ENCODE measurements at regions not wholly inside any gene's neighbourhood (a gene's known extent, or its start where the extent isn't known, plus 50 kb on each side); places are given as distances from the start of the nearest gene placed in this dataset.

DNA sequence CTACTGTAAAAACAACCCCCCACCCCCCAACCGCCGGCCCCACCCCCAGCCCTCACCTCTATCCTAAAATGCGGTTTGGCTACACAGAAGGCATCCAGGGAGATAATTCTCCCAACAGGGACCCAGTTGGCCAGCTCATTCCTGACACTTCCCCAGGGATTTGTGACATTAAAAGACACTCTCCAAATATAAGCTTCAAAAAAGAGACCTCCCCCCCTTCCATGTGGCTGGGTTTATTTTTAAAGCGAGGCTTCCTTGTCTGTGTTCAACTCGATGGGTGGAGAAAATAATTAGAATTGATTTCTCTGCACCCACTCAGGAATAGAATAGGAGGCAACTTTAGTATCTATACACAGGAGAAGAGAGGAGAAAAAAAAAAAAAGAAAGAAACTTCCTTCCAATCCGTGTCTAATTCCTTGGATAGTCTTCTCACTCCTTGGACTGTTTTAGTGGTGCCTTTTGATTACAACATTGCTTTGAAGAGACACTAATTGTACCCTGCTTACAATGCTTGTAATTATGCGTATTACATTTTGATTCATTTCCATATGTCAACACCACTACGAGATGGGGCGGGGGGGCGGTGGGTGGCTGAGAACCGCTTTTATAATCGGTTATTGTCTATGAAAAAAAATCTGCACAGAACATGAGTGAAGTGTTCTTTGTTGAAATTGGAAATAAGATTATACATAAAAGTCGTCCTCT, 500.4 kb downstream of the MIAT start:
- no peak for DNase-seq (ENCODE audit: low read depth in 2 of 3, low spot score in 1 of 3)

DNA sequence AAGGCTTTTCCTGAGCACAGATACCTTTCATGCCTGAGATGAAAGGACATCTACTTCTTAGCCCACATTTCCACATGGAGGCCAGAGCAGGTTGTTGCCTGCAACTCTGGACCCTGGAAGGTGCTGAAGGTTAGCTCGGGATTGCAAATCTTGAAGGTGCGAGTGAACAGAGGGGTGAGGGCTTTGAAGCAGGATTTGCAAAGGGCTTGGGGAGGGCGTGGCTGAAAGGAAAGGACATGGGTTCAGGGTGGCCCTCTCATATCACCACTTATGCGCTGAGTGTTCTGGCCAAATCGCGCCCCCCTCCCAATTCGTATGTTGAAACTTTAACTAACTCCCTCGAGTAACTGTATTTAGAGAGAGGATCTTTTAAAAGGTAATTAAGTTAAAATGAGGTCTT, 501.6 kb downstream of the MIAT start:
- DNase-seq (ENCODE audit: low read depth in 2 of 3, low spot score in 1 of 3) = no peak

DNA sequence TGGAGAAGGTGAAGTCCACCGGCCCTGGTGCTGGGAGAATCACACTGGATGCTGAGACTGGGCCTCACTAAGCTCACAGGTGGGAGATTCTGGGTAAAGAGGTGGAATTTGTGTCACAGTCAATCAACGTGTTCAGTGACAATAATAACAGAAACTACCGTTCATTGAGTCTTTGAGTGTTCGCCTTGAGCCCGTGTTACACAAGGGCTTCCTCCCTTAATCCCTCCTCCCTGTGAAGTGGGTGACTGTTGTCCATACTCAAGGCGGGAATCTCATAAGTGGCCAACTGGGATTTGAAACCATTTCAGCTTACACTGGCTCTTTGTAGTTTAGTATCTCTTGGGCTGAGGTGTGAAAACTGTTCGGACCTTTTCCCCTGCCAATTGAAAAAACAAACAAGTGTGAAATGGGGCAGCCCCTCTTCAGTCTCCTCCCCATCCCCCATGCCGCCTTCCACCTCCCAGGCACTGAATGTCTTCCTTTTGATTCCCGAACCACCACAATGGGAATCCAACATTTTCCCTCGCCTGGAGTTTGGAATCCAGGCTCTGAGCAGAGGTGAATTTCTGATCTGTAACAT, 502.4 kb downstream of the MIAT start:
- DNase-seq (ENCODE audit: low read depth in 2 of 3, low spot score in 1 of 3) = no peak

DNA sequence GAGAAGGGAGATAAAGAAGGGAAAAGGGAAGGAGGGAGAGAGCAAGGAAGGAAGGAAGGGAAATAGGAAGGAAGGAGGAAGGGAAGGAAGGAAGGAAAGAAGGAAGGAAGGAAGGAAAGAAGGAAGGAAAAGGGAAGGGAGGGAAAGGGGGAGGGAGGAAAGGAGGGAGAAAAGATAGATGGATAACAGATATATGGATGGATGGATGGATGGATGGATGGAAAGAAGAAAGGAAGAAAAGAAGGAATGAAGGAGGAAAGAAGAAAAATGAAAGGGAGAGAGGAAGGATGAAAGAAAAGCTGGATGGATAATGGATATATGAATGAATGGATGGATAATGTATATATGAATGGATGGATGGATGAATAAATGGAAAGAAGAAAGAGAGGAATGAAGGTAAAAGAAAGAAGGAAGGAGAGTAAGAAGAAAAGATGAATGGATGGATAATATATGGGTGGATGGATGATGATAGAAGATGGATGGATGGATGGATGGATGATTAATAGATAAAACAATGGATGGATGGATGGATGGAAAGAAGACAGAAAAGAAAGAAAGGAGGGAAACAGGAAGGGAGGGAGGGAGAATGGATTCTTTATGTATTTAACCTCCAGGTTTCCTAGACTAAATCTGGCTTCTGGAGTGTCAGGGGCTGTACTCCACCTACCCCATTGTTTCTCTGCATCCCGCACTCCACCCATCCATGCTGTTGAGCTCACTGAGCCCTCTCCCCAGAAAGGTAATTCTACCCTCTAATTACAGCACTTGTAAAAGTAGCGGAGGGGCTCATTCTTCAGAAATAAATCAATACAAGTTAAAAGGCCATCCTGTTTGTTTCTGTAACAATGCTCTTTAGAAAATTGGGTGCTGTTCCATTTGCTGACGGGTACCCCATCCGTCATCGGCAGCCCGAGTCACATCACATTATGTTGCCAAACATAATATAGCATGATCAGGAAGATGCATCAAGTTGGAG, 506.1 kb downstream of the MIAT start:
- DNase-seq (ENCODE audit: low read depth in 2 of 3, low spot score in 1 of 3) = no peak

DNA sequence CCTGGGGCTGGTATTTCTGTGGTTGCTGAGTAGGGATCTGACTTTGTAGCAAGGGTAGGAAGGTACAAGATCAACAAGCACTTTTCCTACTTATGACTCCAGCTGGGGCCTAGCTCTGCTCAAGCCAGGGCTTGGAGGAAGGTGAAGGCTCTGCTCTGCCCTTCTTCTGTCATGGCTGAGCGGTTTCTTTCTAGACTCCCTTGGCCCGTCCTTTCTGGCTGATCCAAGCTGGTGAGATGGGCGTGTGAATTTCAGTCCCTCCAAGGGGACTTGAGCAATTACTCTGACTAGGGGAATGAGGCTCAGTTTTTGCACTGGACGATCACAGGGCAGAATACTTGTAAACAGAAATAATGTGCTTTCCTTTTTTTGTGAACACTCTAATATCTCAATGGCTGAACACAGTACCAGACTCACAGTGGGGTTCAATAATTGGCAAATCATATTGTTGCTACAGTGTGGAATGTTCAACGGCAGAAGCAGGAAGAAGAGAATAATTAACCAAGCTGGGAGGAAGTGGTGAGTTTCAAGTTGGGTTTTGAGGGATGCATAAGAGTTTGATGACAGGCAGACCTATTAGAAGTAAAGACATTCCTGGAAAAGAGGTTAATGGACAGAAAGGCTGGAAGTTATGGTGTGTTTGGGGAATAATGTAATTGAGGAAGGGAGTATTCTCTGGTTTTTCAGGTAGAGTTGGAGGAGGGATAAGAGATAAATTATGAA, 507.6 kb downstream of the MIAT start:
- DNase-seq (ENCODE audit: low read depth in 2 of 3, low spot score in 1 of 3) = no peak

DNA sequence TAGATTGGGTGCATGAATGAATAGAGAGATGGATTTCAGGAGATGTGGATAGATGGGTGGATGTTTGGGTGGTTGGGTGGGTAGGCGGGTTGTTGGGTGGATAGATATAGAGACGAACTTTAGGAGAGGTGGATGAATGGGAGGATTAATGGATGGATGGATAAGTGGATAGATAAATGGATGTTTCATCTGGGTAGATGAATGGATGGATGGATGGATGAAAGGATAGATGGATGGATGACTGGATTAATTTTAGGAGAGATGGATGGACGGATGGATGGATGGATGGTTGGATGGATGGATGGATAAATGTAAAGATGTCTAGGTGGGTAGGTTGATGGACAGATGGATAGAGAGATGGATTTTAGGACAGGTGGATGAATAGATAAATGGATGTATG, 511.3 kb downstream of the MIAT start:
- DNase-seq (ENCODE audit: low read depth in 2 of 3, low spot score in 1 of 3) = no peak

DNA sequence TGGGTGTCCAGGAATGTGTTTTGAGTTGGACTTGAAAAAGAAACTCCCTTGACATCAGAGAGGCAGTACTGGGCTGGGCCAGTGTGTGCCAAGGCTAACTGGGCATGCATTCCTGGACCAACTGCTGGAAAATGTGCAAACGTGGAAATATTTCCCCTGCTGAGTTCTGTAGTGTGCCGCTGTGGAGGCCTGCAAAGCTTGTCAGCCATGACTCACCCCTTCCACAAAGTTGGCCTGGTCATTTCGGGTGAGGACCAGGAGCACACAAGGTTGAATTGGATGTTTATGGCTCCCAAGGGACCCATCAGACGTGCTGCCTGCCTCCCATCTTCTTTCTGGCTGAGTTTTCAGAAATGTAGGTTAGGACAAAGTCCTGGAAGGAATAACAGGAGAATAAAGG, 513.1 kb downstream of the MIAT start:
- no peak for DNase-seq (ENCODE audit: low read depth in 2 of 3, low spot score in 1 of 3)

DNA sequence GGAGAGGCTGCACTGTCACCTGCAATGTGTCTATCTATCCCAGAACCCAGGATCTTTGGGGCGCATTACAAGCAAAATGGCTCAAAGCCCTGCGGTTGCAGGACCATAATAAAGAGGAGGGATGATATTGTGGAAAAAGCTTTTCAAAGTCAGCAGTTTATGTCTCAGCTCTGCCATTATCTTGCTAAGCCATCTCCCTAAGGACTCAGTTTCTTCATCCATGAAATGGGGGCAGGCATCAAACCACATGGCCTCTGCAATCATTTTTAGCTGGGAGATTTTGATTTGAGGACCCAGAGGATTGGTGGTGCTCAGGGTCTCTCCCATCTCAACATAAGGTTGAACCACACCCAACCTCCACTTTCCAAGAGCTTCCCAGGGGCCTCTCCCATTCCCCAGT, 513.8 kb downstream of the MIAT start:
- DNase-seq (ENCODE audit: low read depth in 2 of 3, low spot score in 1 of 3) = no peak

DNA sequence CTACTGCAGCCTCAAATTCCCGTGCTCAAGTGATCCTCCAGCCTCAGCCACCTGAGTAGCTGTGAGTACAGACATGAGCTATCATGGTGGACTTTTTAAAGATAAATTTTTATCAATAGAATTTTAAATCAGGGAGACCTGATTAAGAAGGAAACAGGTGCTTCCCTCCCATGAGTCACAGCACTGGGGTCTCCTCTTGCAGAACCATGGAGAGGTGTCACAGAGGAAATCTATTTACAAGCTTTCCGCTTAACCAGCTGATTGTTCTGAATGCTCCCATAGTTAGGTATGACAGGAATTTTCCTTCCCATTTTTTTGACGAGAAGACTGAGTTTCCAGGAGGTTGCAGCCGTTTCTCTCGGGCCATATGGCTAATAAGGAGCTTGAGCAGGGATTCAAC, 516.1 kb downstream of the MIAT start:
- DNase-seq (ENCODE audit: low read depth in 2 of 3, low spot score in 1 of 3) = no peak

DNA sequence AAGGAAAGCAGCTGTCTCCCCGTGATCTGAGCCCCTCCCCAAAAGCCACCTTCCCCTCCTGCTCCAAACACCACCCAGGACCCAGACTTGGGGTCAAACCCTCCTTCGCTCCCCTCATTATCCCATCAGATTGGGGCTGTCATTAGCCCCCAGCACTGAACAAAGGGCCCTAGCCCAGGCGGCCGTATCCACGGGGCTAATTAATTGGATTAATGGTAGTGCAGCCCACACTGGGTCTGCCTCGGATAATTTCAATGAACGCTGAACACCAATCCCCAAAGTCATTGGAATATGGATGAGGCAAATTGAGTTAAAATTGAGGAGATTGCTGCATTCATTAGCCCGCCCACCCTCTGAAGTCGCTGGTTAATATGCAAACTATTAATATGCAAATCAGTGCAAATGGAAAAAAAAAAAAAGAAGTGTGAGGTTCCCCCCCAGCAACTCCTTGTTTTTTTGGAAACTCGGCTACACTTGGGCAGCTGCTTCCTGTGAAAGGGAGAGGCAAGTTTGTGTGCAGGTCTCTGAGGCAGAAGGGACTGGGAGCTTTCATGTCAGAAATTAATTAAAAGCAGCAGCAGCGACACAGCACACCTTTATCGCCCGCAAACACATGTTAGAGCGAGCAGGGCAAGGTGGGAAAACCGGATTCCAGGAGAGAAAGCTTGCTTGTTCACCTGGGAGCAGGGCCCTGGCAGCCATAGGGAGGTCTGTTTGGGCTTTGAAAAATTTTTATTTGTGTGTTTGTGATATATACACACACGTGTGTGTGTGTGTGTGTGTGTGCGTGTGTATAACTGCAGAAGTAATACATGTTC, 517.8 kb downstream of the MIAT start:
- no peak for DNase-seq (ENCODE audit: low read depth in 2 of 3, low spot score in 1 of 3)

DNA sequence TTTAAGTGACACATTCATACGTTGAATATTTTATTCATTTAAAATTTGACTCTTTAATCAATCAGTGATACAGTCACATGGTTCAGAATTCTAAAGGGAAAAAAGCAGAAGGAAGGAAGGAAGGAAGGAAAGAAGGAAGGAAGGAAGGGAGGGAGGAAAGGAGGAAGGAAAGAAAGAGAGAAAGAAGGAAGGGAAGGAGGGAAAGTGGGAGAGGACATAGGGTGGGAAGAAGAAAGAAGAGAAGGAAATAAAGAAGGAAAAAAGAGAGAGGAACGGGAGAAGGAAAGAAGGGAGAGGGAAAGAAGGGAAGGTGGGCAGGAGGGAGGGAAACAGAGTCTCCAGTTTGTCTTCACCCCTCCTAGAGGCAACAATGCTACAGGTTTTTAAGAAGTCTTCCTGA, 518.6 kb downstream of the MIAT start:
- DNase-seq (ENCODE audit: low read depth in 2 of 3, low spot score in 1 of 3) = no peak

DNA sequence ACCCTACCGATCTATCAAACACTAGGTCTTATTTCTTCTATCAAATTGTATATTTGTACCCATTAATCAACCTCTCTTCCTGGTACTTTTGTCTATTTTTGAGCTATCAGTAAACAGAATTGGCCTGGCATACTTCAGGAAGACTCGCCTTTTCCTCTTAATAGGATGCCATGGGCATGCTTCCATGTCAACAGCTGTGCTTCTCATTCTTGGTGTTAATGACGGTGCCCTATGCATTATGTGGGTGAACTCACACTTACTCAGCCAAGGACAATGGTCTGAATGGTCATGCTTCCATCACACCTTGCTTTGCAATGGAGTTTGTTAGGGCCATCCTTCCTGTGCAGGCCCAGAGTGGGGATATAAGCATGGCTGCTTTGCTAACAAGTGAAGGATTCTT, 521.8 kb downstream of the MIAT start:
- DNase-seq (ENCODE audit: low read depth in 2 of 3, low spot score in 1 of 3) = no peak

DNA sequence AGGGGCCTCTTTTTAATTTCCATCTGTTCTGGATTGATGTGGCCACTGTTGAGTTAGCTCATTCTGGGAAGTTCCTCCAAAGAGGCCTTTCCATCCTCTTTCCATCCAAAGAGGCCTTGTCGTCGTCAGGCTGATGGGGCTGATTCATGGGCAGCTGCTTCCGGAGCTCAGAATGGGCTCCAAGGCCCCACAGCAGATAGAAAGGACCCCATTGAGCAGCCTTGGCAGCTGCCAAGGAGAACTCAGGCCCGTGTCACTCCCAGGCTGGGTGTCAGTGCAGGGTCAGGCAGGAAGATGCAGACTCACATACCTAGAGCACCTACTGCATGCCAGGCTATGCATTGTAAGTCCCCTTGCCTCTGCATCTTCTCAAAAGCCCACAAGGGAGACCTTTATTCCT, 524.1 kb downstream of the MIAT start:
- no peak for DNase-seq (ENCODE audit: low read depth in 2 of 3, low spot score in 1 of 3)

DNA sequence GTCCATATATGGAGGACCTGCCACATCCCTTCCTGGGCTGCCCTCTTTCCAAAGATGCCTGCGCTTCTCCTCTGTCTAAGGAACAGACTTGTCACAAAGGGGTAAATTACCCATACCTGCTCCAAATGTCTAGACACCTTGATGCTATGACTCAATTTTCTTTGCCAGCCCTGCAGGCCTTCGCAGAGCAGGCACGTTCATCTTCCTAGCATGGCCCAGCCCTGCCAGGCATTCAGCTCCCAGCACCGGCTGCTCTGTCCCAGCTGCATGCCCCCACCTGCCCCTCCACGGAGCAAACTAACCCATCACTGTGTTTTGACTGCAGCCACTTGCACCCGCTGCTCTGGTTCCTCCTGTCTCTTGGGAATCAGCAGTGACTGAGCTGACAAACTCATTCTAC, 526.1 kb downstream of the MIAT start:
- DNase-seq (ENCODE audit: low read depth in 2 of 3, low spot score in 1 of 3) = no peak

DNA sequence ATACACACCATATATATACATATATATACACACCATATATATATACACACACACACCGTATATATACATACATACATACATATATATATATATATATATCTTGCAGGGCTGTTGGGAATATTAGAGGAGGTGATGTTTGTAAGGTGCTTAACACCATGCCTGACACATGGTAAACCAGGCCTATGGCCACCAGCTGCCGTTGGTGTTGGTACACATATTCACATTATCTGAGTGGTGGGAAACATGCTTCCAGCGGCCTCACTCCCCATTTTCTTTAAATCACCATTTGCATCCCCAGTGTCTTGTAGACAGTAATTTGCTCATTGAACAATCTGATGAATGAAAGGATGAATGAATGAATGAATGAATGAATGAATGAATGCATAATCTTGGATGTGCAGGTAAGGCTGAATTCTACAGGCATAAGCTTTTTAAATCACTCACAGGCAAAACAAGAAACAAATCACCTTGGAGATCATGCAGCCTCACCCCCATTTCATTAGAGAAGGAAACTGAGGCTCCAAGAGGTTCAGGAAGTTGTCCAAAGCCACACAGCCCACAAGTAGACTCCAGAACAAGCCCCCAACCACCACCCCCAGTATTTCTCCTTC, 527.8 kb downstream of the MIAT start:
- no peak for DNase-seq (ENCODE audit: low read depth in 2 of 3, low spot score in 1 of 3)

DNA sequence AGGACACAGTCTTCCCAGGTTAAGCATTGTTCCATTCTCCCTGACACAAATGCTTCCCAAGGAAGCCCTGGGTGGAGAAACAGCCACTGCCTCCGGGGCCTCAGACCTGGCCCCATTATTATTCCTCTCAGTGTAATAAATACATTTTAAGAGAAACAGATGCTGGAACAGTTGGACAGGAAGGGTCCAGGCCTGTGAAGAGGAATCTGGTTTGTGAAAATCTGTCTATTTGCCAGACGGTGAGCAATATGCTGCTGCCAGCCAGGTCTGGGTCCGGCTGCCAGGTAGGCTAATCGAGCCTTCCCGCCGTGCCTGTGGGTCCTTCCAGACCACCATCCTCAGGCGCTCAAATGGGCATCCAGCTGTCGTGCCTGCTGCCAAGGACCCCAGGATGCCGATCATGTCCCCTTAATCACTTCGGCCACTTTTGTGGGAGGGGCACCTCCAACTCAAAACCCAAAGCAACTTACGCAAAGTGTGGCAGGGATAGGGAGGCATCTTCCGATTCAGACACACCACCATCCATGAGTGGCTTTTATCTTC, 528.4 kb downstream of the MIAT start:
- DNase-seq (ENCODE audit: low read depth in 2 of 3, low spot score in 1 of 3) = no peak

DNA sequence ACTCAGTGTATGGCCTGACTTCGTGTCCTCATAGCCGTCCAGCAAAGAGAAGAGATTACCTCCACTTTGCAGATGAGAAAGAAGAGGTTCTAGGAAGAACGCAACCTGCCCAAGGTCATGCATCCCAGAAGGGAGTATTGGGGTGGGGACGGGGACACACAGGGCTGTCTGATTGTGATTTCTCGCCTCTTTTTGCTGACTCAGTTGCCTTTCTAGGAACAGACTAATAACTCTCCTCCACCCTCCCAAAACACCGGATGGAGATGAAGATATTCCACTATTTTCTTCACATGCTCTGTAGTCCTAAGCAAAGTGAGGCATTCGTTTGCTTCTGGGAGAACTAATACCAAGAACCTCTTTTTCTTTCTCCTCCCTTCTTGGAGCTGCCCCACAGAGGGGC, 529.3 kb downstream of the MIAT start:
- DNase-seq (ENCODE audit: low read depth in 2 of 3, low spot score in 1 of 3) = no peak

DNA sequence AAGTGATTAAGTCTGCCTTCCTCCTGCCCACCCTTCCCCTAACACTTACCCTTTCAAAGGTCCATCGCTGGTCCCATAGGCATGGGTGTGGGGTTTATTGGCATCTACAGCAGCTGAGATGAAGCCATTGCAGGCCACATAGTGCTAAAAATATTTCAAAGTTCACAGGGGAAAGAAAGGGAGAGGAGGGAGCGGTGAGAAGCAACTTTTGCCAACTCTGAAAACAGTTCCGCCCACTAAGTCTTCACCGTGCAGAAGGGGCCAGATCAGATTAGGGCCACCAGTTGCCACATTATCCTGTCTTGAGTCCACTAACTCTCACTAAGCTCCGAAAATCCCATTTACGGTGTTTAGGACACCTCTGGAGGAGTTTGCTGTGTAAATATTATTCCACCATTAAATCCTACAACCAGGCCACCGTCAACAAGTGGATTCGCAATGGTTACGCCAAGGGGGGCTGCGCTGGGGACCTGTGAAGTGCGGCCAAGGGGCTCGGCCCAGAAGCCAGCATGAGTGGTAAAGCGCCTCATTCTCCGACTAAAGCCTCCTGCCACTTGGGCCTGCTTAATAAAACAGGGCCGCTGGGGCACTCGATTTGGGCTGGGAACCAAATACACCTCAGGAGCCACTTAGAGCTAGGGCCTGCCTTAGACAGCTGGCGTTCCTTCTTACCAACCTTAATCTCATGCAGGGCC, 534.9 kb downstream of the MIAT start:
- no peak for DNase-seq (ENCODE audit: low read depth in 2 of 3, low spot score in 1 of 3)

DNA sequence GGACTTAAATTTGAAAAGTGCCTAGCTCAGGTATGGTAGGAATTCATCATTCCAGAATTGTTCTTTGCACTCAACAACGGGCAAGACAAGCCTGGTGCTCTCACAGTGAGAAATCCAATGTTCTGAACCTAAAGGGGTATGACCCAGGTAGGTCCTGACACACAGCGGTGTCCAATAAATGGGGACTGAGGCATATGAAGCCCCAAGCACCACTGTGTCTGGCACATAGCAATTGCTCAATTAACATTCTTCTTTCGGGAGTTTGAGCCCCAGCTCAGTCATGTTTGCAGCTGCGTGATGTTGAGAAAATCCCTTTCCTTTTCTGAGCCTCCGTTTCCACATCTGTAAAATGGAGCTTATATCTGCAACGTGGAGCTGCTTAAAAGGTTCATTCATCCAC, 535.8 kb downstream of the MIAT start:
- no peak for DNase-seq (ENCODE audit: low read depth in 2 of 3, low spot score in 1 of 3)

All from stimulated activated CD4-positive, alpha-beta T cell treated with anti-CD3 and anti-CD28 coated beads, Interleukin-12 subunit alpha, Interleukin-12 subunit beta, amount 100 ng/mL, for 48 hours (primary cell).